DMS53 (cell line): ENCODE measurements at regions not wholly inside any gene's neighbourhood (a gene's known extent, or its start where the extent isn't known, plus 50 kb on each side); places are given as distances from the start of the nearest gene placed in this dataset.

ENCODE experiments used
- DNase-seq: peaks from one replicate; lab custom pipeline; 2025; lab: John Stamatoyannopoulos, UW

DNA sequence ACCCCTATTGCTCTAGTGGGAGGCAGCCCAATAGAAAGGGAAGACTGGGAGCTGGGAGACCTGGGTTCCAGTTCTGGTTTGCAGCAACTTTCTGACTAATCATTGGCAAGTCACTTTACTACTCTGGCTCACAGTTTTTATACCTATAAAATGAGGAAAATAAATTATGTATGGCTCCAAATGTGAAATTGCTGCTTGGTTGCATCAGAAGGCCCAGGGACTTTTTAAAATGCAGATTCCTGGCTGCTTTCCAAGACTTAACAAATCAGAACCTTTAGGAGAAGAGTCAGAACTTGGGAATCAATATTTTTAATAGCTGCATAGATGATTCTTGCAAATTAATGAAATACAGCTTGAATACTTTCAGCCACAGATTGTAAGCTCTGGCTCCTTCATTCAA is 943.9 kb downstream of the EPHA4 start:
- no peak for DNase-seq

DNA sequence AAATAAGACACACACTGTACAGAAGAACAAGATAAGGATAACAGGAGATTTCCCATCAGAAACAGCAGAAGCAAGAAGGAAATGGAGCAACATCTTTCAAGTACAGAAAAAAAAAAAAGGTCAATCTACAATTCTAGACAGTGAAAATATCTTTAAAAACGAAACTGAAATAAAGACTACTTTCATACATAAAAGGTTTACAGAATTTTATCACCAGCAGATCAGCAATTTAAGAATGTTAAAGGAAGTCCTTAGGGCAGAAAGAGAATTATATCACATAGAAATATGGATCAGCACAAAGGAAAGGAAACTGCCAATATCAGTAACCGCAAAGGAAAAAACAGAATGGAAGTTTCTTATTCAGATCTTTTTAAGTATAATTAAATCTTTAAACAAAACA is 931.0 kb downstream of the EPHA4 start:
- no peak for DNase-seq

DNA sequence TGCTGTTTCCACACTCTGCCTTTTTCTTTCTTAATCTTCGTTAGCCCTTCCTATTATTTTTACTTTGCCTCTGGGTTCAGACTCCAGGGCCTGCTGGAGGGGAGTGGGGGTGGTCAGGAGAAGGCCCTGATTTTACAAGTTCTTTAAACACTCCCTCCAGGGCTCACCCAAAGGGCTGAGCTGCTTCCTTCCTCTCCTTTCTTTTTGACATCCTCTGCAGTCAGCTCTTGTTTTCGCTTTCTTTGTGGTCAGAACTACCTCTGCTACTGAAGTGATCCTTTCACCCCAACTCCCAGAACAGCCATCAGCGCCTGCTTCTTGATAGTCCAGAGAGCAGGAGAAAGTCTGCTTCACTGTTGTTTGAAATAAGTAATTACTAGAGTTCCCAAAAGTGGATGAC is 925.7 kb downstream of the EPHA4 start:
- no peak for DNase-seq

DNA sequence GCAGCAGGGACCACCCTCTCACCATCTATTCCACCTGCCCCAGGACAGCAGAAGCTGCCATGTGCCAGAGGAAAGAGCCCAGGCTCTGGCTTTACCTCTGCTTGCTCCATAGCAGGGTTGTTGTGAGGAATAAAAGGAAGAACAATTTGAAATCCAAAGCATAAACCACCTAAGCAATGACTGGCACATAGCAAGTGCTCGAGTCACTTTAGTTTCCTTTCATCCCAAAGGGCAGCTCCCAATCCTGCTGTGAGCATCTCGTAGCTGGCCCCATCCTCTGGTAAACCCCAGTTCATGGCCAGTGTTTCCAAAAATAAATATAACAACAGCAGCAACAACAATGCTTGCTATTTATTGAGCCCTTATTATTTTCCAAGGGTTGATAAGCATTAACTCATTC is 923.5 kb downstream of the EPHA4 start:
- DNase-seq = no peak

DNA sequence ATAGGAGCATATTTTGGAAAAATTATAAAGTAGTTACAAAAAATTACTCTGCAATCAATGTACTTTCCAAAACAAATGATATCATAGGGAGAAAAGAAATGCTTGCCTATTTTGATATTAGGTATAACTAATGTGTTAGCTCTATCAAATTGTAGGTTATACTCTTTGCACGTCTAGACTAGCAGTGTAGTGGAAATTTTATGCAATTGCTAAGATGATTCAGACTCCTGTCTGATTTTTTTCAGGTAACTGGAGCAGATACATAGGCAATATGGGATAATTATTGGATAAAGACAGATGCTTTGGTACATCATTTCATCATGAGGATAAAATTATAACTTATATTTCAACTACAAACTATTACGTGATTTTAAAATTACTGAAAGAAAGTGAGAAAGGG is 918.3 kb downstream of the EPHA4 start:
- no peak for DNase-seq

DNA sequence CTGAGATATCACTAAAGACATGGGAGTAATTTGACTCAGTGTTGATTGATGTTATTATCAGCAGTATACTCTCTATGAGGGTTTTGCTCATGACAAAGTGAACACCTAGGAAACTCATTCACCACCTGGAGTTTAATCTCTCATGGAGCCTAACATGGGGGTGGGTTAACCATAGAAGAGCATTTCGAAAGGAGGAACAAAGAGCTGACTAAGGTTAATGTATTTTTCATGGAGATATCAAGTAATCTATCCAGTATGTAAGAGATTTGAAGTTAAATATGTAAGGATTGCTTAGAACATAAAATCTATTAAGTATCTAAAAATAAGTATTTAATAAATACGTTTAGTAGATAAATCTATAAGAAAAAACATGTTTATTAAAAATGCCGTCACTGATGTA is 917.8 kb downstream of the EPHA4 start:
- no peak for DNase-seq

DNA sequence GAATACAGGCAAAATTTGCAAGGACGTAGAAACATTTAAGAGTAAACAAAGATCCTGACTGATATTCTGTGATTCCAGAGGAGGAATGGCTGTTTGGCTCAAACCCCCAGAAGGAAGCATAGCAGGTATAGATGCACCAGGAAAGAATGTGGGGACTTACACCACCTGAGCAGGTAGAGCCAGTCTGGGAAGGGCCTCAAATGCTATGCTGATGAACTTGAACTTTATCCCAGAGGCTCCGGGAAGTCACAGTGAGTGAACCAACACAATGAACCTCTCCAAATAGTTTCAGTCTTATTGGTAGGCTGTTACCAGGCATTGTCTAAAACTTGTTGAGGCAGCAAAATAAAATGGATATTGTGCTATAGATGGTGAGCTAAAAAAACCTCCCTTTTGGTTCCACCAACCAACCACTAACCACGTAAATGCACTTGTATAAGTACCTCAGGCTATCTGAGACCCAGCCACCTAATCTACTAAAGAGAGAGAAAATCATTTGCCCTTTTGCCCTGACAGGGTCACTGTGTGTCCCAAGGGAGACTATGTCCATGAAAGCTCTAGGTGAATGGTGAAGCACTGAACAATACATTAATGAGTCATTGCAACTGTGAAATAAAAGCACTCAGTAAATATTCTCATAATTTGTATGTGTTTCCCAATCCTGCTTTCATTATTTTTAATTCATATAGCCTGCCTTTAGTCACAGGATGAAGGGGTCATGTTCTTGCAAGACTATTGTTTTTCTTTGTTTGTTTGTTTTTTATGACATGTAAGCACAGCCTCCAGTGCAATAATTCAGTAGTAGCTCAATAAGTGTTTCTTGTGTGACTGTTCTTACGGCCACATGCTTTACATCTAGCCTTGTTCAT is 911.6 kb downstream of the EPHA4 start:
- DNase-seq = peak; percentile 16

DNA sequence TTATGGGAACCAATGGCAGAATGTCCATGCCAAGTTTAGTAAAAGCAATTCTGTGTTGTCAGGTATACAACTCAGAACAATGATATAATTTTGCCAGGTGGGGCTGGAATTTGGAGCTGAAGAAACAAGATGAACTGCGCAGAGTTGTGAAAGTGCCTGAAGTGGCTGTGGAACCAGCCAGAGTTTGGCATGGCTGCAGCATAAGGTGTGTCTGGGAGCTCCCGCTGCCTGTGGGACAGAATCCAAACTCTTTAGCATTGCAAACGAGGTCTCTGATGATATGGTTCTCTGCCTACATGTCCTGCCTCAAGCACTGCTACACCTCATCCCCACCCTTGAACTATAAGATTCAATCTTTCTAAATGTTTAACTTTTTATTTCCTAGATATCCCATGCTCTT is 909.7 kb downstream of the EPHA4 start:
- no peak for DNase-seq

DNA sequence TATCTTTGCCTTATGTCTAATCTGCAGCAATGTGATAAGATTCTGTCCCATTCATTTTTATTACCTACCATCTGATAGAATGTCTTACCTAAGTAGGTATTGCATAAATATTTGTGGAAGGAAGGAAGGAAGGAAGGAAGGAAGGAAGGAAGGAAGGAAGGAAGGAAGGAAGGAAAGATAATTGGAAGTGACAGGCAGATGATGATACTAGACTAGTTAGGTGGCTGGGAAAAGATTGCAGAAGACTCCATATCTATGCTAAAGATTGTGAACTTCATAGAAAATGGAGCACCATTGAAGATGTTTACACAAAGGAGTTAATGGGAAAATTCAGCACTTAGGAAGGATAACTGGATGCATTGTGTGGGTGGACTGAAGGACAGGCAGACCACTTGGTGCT is 909.0 kb downstream of the EPHA4 start:
- no peak for DNase-seq

DNA sequence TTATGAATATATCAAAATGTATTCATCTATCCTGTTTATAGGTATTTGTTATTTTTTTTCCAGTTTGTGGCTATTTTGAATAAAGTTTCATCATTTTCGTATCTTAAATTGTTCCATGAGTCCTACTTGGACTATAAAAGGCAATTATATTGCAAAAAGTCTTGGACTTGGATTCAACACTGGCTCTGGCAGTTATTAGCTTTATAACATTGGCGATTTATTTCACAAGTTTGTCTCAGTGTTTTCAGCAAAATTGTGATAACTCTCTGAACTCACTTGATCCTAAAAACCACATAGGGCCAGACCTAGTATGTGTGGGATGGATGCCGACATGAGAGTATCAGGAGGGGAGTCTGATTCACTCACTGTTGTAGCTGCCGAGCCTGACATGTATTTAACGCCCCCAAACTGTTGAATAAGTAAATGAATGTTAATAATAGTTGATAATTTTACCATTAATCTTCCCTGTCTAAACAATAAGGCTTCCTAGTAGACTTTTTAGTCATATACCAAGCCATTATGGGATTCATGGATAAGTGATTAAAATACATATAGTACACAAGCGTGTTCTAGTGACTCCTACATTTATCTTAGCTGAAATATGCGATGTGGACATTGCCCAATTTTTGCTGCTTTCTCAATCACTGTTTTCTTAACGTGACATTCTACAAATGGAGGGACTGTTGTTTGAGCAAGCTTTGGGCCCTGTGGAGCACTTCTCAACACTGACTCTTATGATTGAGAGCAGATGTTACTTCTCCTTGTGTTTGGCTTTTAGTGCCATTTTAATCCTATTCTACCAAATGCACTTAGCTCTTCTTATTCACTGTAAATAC is 907.6 kb downstream of the EPHA4 start:
- no peak for DNase-seq

DNA sequence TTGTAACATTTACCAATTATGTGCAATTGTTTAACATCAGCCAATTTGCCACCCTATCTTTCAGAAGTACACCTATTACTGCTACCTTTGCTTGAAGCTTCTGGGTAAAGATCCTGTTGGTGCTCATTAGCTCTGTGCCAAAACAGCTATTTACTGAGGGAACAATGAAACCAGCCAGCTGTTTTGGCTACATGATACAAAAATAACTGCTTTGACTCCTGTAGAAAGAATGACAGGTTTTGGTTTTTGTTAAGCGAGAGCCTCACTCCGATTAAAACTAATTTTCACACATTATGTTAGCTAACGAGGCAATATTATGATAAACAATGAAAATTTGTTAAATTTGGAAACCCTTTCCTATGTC is 907.0 kb downstream of the EPHA4 start:
- no peak for DNase-seq

DNA sequence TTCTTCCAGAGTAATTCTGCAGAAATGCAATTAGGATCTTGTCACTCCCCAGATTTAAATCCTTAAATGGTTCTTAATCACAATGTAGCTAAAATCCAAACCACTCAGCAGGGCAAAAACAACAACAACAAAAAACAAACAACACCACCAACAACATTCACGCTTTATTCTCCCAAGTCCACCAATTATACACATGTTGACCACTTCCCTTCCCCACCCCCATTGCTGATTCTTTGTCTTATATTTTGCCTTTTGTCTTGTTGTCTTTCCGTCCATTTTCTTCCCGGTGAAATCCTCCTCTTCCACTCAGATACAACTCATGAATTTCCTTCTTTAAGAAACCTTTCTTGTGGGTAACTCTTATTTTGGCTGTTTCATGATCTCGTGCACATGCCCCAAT is 902.8 kb downstream of the EPHA4 start:
- no peak for DNase-seq

DNA sequence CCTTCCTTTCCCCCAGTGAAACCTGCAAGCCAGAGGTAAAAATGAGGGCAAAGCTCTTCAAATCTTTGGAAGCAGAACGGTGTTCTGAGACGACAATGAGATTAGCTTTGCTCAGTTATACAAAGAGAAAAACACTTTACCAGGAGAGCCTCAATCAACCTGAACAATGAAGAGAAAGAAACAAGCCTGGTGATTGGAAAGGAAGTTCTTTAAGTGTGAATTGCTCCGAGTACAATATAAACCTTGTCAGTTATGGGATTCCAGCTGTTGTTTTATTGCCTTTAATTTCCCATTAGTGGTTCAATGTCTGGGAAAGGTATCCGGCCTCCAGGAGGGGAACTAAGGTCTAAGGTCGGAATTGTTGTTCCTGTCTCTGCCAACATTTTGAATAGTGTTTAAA is 901.6 kb downstream of the EPHA4 start:
- no peak for DNase-seq

DNA sequence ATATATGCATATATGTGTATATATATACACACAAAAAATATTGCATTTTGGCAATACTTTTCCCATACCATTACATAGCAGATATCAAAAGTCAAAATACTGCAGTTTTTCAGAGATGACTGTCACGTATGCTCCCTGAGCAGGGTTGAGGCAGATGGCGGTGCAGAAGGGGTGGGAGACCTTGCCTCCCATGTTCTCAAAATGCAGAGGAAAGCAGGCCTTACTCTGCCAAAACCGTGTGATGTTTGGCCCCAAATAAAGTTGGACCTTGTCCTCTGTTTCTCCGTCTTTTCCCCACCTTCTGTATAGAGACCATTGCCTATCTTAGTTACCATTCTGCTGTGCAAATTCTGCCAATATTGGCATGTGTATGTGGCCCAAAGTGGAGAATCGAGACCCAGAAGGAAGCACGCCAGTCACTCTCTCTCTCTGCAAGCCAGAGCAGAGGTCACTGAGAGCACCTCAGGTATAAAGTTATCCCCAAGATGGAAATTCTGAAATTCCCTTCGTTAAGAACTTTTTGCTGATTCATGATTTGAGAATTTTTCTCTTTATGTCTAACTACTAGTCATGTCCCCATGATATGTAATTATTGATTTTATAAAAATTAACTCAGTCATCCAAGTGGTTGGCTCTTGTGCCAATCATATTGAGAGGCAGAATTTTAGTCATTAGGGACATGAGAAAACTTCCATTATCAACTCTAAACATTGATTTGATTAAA is 898.8 kb downstream of the EPHA4 start:
- DNase-seq = no peak

DNA sequence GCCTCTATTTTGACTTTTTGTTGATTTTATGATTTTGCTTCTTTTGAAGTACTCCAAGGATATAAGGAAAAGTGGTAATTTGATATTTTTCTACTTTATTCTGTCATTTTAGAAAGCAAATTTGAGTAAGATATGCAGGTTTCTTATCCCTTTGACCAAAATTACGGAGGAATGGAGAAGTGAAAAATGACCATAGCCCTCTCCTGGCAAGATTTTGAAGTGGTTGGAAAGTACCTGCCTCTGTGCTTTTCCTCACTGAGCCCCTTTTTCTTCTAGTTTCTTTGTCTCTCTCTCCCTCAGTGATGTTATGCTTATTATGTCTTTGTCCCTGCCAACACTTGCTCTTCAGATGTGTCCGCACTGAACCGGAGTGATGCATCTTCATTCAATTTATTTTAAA is 898.1 kb downstream of the EPHA4 start:
- DNase-seq = no peak

DNA sequence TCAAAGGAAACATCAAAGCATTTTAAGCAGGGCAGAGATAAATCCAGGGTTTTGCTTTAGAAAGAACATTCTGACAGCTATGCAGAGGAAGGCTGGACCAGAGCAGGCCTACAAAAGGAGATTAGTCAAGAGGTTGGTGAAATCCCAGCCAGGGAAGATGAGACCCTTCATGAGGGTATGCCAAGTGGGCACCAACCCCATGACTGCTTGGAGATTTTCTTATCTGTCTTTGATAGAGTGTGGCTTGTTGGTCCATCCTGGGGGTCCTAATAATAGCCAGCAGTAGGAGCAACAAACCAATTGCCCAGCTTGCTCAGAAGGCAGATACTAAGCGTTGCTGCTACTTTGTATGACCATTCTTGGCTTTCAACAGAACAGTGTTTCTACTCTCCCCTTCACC is 895.4 kb downstream of the EPHA4 start:
- DNase-seq = no peak

DNA sequence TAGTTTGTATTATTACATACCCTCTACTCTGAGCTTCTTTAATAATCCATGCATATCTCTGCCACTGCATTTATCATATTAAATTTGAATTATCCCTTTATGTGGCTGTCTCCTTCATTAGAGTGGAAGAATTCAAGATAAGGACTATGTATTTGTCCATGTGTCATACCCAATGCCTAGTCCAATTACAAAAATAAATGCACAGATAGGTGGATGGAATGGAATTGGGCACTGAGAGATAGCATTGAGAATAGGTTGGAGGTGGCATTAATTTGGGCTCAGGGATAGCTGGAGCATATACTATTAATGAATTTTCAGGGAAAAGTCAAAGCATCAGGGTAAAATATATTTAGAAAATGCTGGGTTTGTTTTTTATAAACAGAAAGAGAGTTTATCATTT is 893.2 kb downstream of the EPHA4 start:
- DNase-seq = no peak

DNA sequence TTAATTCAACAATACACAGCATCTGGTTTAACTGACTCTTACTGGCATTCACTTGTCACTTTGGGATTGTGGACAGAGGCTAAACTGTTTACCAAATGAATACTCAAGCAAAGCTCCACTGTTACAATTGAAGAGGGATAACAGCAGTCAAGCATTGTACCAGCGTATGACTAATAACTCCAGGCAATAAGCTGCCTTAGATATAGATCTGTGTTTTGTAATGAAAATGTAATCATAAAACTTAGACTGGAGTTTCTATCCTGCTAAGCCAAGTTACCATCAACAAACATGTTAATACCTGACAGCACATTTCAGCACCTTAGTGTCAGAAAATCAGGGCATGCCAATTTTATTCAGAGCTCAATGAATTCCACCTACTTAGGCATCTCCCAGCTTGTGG is 889.5 kb downstream of the EPHA4 start:
- DNase-seq = peak; percentile 51

DNA sequence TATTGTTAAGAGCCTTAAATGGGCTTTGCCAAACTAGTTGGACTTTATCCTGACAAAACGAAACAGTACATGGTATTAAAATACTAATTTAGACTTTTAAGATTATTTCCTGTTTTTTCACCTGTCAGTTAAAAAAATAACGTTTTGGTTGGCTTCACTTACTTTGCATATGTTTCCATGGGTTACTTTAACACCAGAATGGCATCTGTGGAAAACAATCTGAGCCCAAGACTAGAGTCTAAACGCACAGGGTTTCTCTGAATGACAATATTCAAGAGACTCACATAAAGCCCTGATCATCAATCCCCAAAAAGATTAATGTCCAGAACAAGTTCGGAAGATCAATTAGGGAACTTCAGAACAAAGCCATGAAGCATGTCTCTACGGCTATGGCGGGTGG is 888.0 kb downstream of the EPHA4 start:
- DNase-seq = no peak

DNA sequence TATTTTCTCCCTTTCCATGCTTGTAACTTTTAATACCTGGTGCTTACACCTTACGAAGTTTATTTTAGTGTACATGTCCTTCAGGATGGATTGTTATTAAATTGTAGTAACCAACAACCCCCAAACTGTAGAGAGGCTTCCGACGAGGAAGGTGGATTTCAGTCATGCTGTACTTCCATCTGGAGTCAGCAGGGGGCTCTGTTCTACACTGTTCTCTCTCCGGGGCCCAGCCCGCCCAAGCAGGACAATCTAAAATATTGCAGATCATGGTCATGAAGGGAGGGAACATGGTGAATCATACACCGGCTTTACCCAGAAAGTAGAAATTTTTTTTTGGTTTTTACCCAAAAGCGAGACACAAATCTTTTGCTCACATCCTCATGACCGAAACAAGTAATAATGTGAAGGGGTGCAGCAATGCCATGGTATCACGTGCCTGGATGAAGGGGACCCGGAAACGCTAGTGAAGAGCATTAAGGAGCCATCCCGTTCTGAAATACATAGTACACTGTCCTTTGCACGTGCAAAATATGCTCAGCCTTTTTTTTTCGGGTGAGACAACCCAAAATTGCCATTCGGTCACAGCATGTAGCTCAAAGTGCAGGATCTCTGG is 884.8 kb downstream of the EPHA4 start:
- peak; percentile 71 for DNase-seq

DNA sequence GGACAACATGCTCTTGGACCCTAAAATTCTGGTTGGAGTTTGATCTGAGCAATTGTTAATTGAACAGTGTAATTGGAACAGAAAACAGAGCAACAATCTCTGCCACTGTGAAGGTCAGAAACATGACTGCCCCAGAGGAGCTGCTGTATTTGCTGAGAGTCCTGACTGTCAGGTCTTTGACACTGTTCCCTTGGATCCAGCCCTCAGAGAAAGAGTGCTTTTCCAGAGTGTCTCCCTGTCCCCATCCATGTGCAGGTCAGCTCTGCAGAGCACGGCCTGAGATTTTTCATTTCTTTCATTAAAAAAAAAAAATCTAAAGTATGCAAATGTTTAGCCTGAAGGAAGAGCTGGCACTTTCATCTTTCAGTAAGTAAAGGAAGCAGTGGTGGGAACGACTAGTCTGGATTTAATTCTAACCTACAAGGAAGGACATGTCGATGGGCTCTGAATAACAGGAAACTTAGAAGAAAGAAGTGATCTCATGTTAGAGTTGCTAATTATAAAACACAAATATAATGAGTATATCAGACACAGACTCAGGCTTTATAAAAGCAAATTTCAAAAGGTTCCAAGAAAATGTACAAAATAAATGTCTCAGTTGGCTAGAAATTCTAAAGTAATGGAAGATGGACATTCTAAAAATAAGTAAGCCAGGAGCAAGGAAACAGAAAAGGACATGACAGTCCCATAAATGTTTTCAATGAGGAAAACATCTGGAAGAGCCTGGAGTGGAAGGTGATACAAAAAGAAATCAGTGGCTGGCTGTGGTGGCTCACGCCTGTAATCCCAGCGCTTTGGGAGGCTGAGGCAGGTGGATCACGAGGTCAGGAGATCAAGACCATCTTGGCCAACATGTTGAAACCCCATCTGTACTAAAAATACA is 876.5 kb downstream of the EPHA4 start:
- no peak for DNase-seq
